Activated CD4-positive, alpha-beta T cell treated with anti-CD3 and anti-CD28 coated beads, Interleukin-2, amount 10 ng/mL, durations not matched to agents 24 days and 14 days (primary cell): ENCODE measurements at regions not wholly inside any gene's neighbourhood (a gene's known extent, or its start where the extent isn't known, plus 50 kb on each side); places are given as distances from the start of the nearest gene placed in this dataset.
"Not testable (repeated sequence)": the region's sequence is repeated elsewhere in the genome, so short reads cannot be mapped to it uniquely, and the experiment has no call there.

Experiments
- DNase-seq: peaks from one replicate; pipeline ENCODE4 v3.0.0; 2022
- H3K27ac Mint-ChIP-seq: one replicate; pipeline ENCODE4 v1.8.0; 2022; ENCODE audit warnings: mild to moderate bottlenecking, mixed read lengths
- H3K27me3 Mint-ChIP-seq: one replicate; pipeline ENCODE4 v1.8.0; 2022; ENCODE audit warnings: mixed read lengths
- H3K36me3 Mint-ChIP-seq: one replicate; pipeline ENCODE4 v1.8.0; 2022; ENCODE audit warnings: low read depth, mild to moderate bottlenecking, mixed read lengths
- H3K4me1 Mint-ChIP-seq: one replicate; pipeline ENCODE4 v1.8.0; 2021; ENCODE audit warnings: mixed read lengths
- H3K4me3 Mint-ChIP-seq: one replicate; pipeline ENCODE4 v1.8.0; 2022; ENCODE audit warnings: mild to moderate bottlenecking, moderate library complexity, mixed read lengths
- H3K9me3 Mint-ChIP-seq: one replicate; pipeline ENCODE4 v1.8.0; 2021; ENCODE audit warnings: mixed read lengths
- intact Hi-C: fragments of 100-400 bp; cut with micrococcal nuclease; formaldehyde crosslinking; loops from one replicate; pipeline ENCODE4 v1.15.1; 2023

GRCh38 chr13:44148159-44148914 lies 225.3 kb upstream of the SERP2 start:
- Mint-ChIP-seq H3K9me3 (no peaks in the 10 kb centered on the region), H3K27me3 (peaks cover 14% of the 10 kb centered on the region), H3K4me1 (peaks cover 2% of the 10 kb centered on the region), H3K4me3 (no peak overlapping the region), H3K36me3 (no peaks in the 10 kb centered on the region), H3K27ac (no peak overlapping the region)
- no peak for DNase-seq
- intact Hi-C loops: no loop called here

- H3K4me1 Mint-ChIP-seq, intact Hi-C loops: not testable (repeated sequence)
These were observed 224.4 kb upstream of the SERP2 start for GRCh38 chr13:44149231-44149630.

GRCh38 chr13:44149821-44150220 lies 223.8 kb upstream of the SERP2 start:
- peaks cover 10% of the 10 kb centered on the region for H3K27me3 Mint-ChIP-seq
- no peaks in the 10 kb centered on the region for H3K9me3 Mint-ChIP-seq
- H3K27ac Mint-ChIP-seq: no peak overlapping the region
- no peaks in the 10 kb centered on the region for H3K36me3 Mint-ChIP-seq
- intact Hi-C loops: no loop called here
- peaks cover 2% of the 10 kb centered on the region for H3K4me1 Mint-ChIP-seq
- DNase-seq: no peak
- H3K4me3 Mint-ChIP-seq: no peak overlapping the region

More at GRCh38 chr13:44149231-44149630, 224.4 kb upstream of the SERP2 start:
- H3K27ac Mint-ChIP-seq, DNase-seq, H3K36me3 Mint-ChIP-seq, H3K4me3 Mint-ChIP-seq, H3K9me3 Mint-ChIP-seq: not testable (repeated sequence)
- H3K27me3 Mint-ChIP-seq: peaks cover 11% of the 10 kb centered on the region

DNA sequence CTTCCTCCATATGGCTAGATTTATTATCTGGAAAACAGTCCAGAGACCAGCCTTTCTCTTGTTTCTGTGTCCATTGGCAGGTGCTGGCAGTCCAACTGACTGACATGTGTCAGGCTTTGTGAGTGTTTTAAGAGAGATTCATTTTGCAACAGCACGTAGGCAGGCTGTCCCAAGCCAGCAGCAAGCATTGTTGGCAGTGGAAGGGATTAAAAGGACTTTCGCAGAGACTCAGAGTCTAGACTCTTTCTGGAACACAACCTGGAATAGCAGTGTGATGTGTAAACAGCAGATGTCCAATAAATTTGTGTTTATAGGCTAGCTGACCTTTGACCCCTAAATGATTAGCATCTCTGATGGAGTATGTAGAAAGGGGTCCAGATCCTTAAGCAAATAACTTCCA lies 222.2 kb upstream of the SERP2 start:
- H3K4me3 Mint-ChIP-seq: no peak overlapping the region
- H3K4me1 Mint-ChIP-seq: no peaks in the 10 kb centered on the region
- H3K27ac Mint-ChIP-seq: no peak overlapping the region
- H3K9me3 Mint-ChIP-seq: no peaks in the 10 kb centered on the region
- DNase-seq: no peak
- H3K36me3 Mint-ChIP-seq: no peaks in the 10 kb centered on the region
- intact Hi-C loops: no loop called here
- peaks cover 9% of the 10 kb centered on the region for H3K27me3 Mint-ChIP-seq

GRCh38 chr13:44153496-44153895 lies 220.1 kb upstream of the SERP2 start:
- H3K36me3 Mint-ChIP-seq: no peaks in the 10 kb centered on the region
- no peak for DNase-seq
- H3K27ac Mint-ChIP-seq: no peak overlapping the region
- H3K4me3 Mint-ChIP-seq: no peak overlapping the region
- no peaks in the 10 kb centered on the region for H3K4me1 Mint-ChIP-seq
- peaks cover 4% of the 10 kb centered on the region for H3K27me3 Mint-ChIP-seq
- no peaks in the 10 kb centered on the region for H3K9me3 Mint-ChIP-seq
- intact Hi-C loops: no loop called here

DNA sequence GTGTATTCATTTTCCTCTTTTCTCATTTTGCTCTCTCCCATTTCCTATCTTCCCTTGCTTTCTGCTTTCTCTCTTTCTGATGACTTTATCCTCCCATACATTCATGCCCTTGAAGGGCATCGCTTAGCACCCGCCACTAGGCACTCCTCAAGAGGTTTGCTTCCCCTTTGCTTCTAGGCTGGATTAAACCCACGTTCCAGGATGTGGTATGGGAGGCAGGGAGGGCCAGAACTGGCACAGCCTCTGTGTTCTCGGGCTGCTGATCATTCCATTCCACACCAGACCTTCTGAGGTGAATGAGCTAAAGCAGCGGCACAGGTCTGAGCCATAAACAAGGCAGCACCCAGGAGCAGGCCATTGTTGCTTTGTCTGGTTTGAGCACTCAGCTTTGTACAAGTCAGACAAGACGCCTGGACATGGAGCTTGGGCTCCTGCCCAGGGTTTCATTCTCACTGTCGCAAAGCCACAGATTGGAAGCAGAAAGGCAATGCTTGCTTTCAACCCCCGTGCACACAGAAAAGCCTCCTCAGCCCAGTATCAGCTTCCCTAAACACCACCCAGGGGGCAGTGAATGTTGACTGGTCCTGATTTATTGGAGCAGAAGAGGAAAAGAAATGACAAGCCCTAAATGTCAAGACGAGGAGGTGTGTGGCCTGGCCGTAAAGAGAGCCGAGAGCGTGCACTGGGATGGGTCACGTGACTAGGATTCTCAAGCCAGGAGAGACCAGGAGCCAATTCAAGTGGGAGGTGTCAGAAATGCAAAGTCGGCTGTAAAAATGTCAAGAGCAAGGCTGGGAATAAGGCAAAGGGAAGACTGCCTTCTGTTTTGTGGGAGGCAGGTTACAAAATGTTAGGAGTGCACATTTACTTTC lies 218.0 kb upstream of the SERP2 start:
- DNase-seq: no peak
- Mint-ChIP-seq H3K9me3 (no peaks in the 10 kb centered on the region), H3K4me1 (no peaks in the 10 kb centered on the region), H3K27ac (no peak overlapping the region), H3K4me3 (no peak overlapping the region), H3K36me3 (no peaks in the 10 kb centered on the region), H3K27me3 (peaks cover 4% of the 10 kb centered on the region)
- intact Hi-C loops: no loop called here

GRCh38 chr13:44156294-44156658 lies 217.3 kb upstream of the SERP2 start:
- Mint-ChIP-seq H3K9me3 (no peaks in the 10 kb centered on the region), H3K27me3 (peaks cover 4% of the 10 kb centered on the region), H3K36me3 (no peaks in the 10 kb centered on the region), H3K27ac (no peak overlapping the region), H3K4me1 (no peaks in the 10 kb centered on the region), H3K4me3 (no peak overlapping the region)
- intact Hi-C loops: no loop called here
- no peak for DNase-seq

DNA sequence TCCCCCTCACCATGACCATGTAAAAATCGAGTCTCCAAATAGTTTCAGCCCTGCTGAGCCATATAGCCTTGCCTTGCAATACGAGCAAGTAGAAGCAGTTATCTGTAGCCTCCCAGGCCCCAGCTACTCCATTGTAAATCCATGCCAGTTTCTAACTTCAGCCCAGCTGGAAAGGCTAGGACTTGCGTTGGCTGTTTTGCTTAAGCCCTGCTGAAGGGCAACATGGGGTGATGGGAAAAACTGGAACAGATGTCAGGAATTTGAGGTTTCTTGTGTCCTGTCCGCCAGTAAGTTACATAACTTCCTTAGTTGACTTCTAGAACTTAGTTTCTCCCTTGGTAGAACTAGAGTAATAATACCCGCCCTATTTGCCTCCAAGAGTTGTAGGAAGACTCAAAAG lies 216.0 kb upstream of the SERP2 start:
- DNase-seq: no peak
- no peak overlapping the region for H3K4me3 Mint-ChIP-seq
- no peaks in the 10 kb centered on the region for H3K4me1 Mint-ChIP-seq
- H3K27me3 Mint-ChIP-seq: peaks cover 4% of the 10 kb centered on the region
- H3K36me3 Mint-ChIP-seq: no peaks in the 10 kb centered on the region
- no peaks in the 10 kb centered on the region for H3K9me3 Mint-ChIP-seq
- intact Hi-C loops: no loop called here
- H3K27ac Mint-ChIP-seq: no peak overlapping the region

DNA sequence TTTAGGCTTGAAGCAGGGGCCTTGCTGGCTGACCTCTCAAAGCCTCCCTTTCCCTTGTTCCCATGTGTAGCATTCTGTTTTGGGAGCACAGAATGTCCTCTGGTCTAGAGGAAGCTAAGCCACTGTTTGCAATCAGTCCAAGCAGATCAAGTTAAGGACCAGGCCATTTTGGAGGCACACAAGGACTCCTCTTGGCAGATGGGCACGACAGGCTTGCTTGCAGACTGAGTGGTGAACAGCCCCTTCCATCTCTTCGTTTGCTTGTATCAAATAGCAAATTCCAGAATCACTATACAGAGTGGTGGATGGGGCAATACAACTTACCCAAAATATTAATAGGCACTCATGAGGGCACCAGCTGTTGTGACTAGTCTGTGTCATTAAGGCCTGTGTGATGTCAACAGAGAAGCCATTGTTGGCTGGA lies 215.5 kb upstream of the SERP2 start:
- Mint-ChIP-seq H3K4me1 (no peaks in the 10 kb centered on the region), H3K4me3 (no peak overlapping the region), H3K27me3 (peaks cover 4% of the 10 kb centered on the region), H3K36me3 (no peaks in the 10 kb centered on the region), H3K9me3 (no peaks in the 10 kb centered on the region), H3K27ac (no peak overlapping the region)
- DNase-seq: no peak
- intact Hi-C loops: no loop called here

GRCh38 chr13:44158881-44159632 lies 214.6 kb upstream of the SERP2 start:
- Mint-ChIP-seq H3K27me3 (peaks cover 4% of the 10 kb centered on the region), H3K27ac (no peak overlapping the region), H3K9me3 (no peaks in the 10 kb centered on the region), H3K36me3 (no peaks in the 10 kb centered on the region), H3K4me3 (no peak overlapping the region), H3K4me1 (no peaks in the 10 kb centered on the region)
- intact Hi-C loops: no loop called here
- no peak for DNase-seq

- Mint-ChIP-seq H3K9me3 (no peaks in the 10 kb centered on the region), H3K4me1 (no peaks in the 10 kb centered on the region), H3K36me3 (no peaks in the 10 kb centered on the region), H3K4me3 (no peak overlapping the region), H3K27me3 (peaks cover 4% of the 10 kb centered on the region), H3K27ac (no peak overlapping the region)
- DNase-seq: no peak
- intact Hi-C loops: no loop called here
These were observed 213.9 kb upstream of the SERP2 start for GRCh38 chr13:44159633-44160279.

GRCh38 chr13:44160591-44161191 lies 212.9 kb upstream of the SERP2 start:
- intact Hi-C loops: no loop called here
- no peak overlapping the region for H3K27ac Mint-ChIP-seq
- no peak for DNase-seq
- H3K4me1 Mint-ChIP-seq: no peaks in the 10 kb centered on the region
- no peaks in the 10 kb centered on the region for H3K9me3 Mint-ChIP-seq
- H3K27me3 Mint-ChIP-seq: peaks cover 6% of the 10 kb centered on the region
- H3K4me3 Mint-ChIP-seq: no peak overlapping the region
- no peaks in the 10 kb centered on the region for H3K36me3 Mint-ChIP-seq

DNA sequence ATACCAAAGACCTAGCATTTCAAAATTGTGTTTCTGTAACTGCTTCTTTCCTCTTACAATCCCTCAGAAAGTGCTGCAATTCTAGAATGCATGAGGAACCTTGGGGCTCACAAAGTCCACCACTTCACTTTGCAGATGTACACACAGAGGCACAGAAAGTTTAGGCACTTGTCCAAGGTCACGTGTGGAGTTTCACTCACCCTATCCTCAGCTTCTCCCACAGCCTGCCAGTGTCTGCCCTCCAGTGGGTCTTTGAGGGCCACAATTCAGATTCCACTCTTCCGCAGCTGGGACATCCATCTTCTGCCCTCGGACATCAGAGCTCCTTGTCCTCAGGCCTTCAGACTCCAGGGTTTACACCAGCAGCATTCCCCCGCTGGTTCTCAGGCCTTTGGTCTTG lies 210.5 kb upstream of the SERP2 start:
- DNase-seq: no peak
- Mint-ChIP-seq H3K36me3 (no peaks in the 10 kb centered on the region), H3K9me3 (no peaks in the 10 kb centered on the region), H3K27ac (no peak overlapping the region), H3K4me1 (no peaks in the 10 kb centered on the region), H3K4me3 (no peak overlapping the region), H3K27me3 (peaks cover 10% of the 10 kb centered on the region)
- intact Hi-C loops: no loop called here
